NCI-H128 (cell line): ENCODE measurements at regions not wholly inside any gene's neighbourhood (a gene's known extent, or its start where the extent isn't known, plus 50 kb on each side); places are given as distances from the start of the nearest gene placed in this dataset.

Experiments
- DNase-seq: peaks from one replicate; lab custom pipeline; 2025; ENCODE audit not compliant: unreplicated experiment; lab: John Stamatoyannopoulos, UW

GRCh38 chr12:111180426-111181142, 188.3 kb downstream of the PHETA1 start:
- no peak for DNase-seq

GRCh38 chr12:111178181-111179081, 190.5 kb downstream of the PHETA1 start:
- no peak for DNase-seq

DNA sequence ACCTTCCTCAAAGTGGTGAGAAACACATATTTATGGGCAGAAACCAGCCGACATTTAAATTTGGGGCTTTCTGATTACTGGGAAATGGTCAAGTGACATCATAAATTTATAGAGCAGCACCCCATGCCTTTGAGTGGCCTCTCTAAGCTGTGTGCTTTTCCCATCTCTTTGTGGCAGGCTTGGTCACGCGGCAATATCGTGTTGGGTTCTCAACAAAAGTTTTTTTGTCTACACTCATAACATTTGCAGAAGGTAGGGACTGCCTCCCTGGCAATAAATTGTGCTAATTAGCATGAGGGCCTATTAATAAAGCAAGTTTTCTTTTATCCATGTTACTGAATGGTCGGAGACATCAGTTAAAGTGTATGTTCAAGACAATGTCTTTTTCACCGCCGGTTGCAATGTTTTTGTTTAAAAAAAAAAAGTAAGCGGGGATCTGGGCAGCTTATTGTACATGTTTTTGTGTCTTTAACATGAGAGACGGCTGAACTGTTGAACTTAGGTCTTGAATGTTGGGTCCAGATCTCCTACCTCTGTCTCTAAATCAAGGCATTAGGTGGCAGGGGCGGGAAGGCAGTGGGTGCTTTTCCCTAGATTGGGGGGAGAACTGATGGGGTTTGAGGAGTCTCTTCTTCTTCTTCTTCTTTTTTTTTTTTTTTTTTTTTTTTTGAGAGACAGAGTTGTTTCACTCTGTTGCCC, 193.3 kb downstream of the PHETA1 start:
- no peak for DNase-seq

- no peak for DNase-seq
Measured at GRCh38 chr12:111174961-111175345, 193.9 kb downstream of the PHETA1 start.

GRCh38 chr12:111174251-111174960, 194.5 kb downstream of the PHETA1 start:
- no peak for DNase-seq

GRCh38 chr12:111173836-111174235, 195.1 kb downstream of the PHETA1 start:
- no peak for DNase-seq

GRCh38 chr12:111173391-111173790, 195.5 kb downstream of the PHETA1 start:
- no peak for DNase-seq

DNA sequence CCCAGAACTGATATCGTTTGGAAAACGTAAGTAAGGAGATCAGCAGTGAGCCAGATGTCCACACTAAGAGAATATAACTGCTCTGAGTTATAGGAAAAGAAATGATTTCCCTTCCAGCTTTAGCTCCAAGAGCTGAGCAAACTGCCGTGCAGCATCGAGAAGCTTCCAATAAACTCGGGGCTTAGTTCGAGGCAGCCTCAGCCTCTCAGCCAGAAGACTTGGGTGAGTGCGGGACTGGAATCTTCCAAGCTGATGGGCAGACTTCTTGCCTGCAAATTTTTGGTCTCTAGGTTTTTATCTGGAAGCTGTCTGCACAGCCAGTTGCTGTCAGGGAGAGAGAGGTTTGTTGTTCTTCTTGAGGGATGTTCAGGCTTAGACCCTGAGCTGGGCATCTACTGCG, 196.1 kb downstream of the PHETA1 start:
- no peak for DNase-seq

DNA sequence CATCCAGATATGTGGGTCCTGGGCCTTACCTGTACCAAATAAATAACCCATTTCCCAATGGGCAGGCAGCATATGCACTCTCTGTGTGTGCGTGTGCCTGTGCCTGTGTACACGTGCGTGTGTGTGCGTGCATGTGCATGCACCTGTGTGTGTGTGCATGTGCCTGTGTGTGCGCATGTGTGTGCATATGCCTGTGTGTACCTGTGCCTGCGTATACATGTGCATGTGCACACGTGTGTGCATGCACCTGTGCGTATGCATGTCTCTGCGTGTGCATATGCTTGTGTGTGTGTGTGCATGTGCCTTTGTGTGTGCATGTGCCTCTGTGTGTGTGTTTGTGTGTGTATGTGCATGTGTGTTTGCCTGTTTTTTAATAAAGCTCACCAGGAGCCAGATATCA, 197.1 kb downstream of the PHETA1 start:
- DNase-seq = no peak

- DNase-seq = no peak
Measured at GRCh38 chr12:111171345-111171744, 197.6 kb downstream of the PHETA1 start.

DNA sequence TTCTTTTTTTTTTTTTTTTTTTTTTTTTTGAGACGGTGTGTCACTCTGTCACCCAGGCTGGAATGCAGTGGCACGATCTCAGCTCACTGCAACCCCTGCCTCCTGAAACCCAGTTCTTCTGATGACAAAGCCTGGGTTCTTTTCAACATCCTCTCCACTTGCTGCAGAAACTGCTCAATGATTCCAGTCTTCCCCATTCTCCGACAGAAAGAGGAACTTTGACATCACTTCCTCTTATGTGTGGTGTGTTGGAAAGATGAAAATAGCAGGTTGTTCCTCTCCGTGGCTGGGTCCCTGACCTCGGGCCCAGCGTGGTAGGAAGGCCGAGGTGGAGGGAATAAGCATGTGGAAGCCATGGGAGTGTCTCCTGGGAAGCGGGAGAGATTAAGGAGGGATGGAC, 198.4 kb downstream of the PHETA1 start:
- DNase-seq = no peak

DNA sequence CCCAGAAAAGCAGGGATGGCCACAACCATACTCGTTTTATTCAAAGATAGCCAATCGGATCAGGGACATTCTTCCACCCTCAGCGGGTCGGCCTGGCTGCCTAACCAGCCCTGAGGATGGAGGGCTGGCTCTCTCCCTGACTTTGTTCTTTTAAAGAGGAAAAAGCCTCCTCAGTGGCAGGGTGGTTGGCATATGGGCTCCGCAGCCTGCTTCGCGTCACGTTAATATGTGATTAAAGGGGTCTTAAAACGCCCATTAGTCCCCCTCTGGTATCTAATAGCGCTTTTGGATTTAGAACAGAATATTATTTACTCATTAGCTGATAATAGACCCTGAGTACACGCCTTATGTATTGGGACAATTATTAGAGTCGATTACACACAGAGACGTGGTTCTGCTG, 199.4 kb downstream of the PHETA1 start:
- DNase-seq = no peak

DNA sequence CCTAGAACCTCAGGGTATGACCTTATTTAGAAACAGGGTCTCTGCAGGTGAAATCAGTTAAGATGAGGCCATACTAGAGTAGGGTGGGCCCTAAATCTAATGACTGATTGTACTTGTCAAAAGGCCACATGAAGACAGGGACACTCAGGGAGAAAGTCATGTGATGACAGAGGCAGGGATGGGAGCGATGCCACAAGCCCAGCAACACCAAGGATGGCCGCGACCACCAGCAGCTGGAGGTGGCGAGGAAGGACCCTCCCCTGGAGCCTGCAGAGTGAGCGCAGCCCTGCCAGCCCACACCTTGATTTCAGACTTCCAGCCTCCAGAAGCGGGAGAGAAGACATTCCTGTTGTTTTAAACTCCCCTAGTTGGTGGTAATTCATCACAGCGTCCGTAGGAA, 199.9 kb downstream of the PHETA1 start:
- DNase-seq = no peak

DNA sequence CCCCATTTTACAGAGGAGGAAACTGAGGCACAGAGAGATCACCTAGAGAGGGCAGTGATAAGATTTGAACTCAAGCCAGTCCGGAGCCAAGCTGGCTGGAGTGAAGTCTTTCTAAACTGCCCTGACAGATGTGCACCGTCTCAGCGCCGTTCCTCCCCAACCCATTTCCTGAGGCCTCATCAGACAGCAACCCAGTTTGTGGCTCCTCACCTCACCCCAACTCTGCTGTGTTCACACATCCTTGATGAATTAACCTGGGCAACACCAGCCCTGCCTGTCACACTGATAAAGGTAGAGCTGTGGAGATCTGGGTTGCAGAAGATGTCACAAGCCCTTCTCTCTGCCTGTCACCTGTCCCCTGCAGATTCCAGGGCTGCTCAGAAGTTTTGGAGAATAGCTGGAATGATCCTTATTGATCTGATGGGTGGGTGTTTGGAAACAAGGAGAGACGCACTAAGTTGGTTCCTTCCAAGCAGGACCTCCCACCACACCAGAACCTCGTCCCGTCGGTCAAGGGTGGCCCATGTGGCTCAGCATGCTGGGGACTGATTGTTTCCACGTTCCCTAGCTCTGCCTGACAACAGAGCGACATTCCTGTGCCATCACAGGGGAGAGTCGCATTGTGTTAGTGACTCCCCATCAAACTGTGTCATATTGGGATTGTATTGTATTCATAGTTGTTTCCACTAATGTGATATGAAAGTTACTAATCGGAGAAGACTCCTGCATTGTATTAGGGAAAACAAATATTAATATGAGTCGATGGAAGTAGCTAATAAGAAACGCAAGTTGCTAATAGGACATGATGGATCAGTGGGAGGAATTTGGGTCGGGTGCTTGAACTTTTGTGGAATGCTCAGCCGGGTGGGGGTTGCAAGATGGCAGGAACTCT, 200.6 kb downstream of the PHETA1 start:
- DNase-seq = no peak

DNA sequence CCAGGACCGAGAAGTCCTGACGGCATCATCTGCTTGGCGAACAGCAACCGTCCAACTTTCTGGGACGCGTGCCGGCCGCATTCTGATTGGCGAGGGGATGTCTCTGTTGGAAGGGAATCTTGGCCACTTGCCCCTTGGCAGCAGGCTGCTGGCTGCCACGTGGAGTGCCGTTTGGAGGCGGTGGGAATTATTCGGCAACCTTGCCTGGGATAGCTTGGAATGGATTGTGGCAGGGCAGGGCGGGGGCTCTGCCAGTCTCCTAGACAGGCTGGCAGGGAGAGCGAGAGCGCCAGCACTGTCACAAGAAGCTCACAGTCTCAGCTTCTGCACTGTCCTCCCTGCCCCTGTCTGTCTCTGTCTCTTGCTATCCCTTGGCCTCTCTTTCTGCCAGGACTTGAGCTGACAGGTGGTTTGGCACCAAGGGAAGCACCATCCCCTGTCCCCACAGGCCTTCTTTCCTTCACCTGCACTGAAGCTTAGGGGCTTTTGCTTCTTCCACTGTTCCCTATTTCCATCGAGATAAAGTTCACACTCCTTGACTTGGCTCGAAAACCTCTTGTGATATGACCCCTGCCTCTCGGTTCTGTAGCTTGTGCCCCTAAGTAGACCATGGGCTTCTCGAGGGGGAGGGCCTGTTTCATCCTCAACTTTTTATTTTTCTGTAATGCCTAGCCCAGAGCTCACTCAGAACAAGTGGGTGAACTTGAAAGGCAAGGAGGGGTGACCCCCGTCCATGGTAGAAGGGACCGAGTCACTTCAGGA, 201.9 kb downstream of the PHETA1 start:
- DNase-seq = no peak

- no peak for DNase-seq
Measured at GRCh38 chr12:111164833-111165525, 203.9 kb downstream of the PHETA1 start.

- DNase-seq = no peak
Measured at GRCh38 chr12:111163422-111163821, 205.5 kb downstream of the PHETA1 start.

DNA sequence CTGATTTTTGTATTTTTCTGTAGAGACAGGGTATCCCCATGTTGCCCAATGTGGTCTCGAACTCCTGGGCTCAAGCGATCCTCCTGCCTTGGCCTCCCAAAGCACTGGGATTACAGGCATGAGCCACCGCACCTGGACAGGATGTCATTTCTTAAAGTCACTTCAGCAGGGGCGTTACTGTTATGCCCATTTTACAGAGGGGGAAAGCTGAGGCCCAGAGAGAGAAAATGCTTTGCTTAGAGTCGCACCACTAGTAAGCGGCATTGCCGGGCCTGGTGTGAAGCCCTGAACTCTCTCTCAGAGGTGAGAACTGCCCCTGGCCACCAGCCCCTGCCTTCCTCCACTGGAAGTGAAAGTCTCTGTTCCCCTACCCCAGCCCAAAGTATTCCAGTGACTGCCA, 207.0 kb downstream of the PHETA1 start:
- DNase-seq = no peak
